GM21717 (cell line): ENCODE measurements at regions not wholly inside any gene's neighbourhood (a gene's known extent, or its start where the extent isn't known, plus 50 kb on each side); places are given as distances from the start of the nearest gene placed in this dataset.

Experiments used
- ATAC-seq: cut with Tn5 transposase; IDR thresholded peaks from one replicate; pipeline ENCODE4 v1.9.1; 2021; ENCODE audit warnings: mild to moderate bottlenecking, moderate library complexity; ENCODE audit not compliant: unreplicated experiment

- ATAC-seq, result no peak
These were observed 2119.8 kb upstream of the CELF4 start for GRCh38 chr18:39685303-39685902.

- ATAC-seq, result no peak
These were observed 2115.5 kb upstream of the CELF4 start for GRCh38 chr18:39681061-39681460.

DNA sequence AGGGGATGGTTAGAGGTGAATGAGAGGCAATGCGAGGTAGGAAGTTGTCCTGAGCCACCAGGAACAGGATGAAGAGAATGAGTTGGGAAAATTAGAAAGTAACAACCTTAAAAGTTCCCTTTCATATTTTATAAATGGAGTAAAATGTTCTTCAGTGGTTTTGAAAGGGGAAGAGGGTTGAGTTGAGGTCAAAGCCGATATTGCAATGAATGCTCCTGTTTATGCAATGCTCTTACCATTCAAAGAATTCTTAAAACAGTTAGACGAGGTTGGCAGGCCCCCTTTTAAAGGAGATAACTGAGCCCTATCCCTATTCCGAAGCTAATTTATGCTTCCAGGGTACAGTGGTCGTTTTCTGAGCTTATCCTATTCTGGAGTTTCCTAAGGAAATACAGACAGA, 2110.3 kb upstream of the CELF4 start:
- ATAC-seq, result no peak

DNA sequence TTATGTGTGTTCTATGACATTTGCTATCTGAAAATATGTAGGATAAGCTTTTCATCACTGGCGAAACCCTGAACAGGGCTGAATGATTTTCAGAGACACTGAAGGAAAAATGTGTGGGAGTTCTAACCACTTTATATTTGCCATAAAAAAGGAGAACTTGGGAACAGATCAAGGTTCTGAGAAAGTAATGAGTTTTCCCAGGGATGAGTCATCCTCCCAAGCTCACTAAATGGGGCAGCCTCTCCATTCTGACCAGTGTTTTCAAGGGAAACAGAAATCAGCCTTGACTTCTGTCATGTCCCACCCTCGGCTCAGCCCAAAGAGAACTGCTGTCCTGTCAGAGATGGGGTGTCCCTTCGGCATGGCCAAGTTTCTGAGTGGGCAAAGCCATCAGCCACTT, 2109.8 kb upstream of the CELF4 start:
- ATAC-seq, result no peak

DNA sequence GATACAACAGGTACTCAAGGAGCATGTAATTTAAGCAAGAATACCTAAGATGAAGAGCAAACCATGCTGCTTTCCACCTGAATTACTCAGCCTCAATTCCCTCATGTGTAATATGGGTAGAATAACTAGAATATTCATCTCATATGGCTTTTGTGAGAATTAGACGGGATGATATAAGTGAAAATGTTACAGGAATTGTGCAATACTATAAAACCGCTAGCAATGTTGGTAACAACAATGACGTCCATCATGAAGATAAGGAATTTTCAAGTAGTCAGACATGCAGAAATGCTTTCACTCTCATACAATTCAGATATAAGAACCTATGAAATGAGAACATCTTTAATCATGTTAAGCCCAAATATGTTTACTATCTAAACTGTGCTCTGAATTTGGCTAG, 2106.6 kb upstream of the CELF4 start:
- no peak for ATAC-seq

DNA sequence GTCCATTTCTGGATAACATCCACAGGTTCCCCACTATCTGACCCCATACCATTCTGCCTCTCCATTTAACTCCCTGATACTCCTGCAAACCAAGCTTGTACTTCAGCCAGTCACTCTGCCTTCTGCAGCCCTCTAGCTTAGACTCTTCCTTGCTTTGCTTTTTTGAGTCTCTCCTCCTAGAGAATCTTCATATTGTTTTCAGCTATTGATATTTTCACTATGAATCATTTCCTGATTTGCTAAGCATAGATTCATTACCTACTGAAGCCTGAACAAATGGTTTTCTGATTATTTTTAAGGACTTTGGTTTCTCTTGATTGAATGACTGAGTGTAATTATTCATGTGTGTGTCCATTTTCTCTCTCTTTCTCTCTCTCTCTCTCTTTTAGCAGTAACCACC, 2102.3 kb upstream of the CELF4 start:
- ATAC-seq, result no peak

DNA sequence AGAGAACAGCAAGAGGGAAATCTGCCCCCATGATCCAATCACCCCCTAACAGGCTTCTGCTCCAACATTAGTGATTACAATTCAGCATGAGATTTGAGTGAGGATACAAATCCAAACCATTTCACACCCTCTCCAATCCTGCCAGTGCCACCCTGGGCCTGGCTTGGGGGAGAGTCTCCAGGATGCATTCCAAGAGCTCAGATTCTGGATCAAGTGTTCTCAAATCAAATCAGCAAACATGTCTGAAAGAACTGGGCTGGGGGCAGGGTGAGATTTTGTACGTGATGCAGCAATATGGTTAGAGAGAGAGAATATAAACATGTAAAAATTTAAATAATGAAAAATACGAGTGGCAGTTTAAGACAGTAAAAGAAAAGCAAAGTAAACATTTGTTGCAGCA, 2100.9 kb upstream of the CELF4 start:
- ATAC-seq, result no peak

DNA sequence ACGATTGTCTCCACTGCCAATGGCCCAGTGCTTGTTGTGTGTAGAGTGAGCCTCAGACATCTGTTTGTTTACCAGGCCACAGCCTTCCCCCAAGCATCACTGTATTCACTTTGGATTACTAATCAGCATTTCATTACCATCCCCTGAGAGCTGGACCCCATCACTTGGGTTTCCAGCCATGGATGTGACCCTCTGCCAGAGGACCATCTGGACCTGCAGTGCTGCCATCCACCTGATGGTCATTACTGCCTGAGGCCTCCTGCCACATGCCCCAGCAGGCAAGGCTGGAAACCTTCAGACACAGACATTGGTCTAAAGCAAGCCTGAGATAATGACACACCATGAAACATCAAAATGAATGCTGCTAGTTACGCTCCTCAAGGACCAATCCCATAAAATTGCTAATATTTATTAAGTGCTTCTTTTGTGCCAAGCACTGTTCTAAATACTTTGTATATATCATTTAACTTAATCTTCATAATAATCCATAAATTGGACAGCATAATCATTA, 2096.3 kb upstream of the CELF4 start:
- no peak for ATAC-seq

GRCh38 chr18:39660141-39660540, 2094.5 kb upstream of the CELF4 start:
- no peak for ATAC-seq

DNA sequence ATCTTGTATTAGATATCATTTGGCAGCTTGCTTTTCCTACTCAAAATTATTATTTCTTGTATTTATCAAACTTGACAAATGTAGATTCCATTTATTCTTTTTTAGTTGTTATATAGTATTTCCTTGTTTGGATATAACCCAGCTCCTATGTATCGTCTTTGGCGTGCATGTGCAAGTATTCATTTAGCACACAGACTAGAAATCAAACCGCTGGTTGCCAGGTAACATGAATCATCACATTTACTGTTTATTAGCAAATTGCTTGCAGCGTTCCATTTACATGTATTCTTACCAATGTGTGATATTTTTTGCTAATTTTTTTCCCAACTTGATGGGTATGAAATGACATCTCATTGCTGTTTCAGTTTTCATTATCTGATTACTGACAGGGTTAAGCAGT, 2089.7 kb upstream of the CELF4 start:
- no peak for ATAC-seq

- no peak for ATAC-seq
These were observed 2087.6 kb upstream of the CELF4 start for GRCh38 chr18:39653221-39653620.

DNA sequence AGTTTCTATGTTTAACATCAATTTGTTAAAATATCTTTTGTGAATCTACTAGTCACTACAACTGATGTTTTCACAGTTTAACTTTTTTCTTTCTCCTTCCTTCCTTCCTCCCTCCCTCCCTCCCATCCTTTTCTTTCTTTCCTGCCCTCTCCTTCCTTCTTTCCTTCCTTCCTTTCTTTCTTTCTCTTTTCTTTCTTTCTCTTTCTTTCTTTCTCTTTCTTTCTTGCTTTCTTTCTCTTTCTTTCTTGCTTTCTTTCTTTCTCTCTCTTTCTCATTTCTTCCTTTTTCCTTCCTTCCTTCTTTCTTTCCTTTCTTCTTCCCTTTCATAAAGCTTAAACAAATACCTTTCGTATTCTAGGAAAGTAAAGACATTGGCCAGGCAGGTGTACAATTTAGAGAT, 2083.0 kb upstream of the CELF4 start:
- no peak for ATAC-seq

DNA sequence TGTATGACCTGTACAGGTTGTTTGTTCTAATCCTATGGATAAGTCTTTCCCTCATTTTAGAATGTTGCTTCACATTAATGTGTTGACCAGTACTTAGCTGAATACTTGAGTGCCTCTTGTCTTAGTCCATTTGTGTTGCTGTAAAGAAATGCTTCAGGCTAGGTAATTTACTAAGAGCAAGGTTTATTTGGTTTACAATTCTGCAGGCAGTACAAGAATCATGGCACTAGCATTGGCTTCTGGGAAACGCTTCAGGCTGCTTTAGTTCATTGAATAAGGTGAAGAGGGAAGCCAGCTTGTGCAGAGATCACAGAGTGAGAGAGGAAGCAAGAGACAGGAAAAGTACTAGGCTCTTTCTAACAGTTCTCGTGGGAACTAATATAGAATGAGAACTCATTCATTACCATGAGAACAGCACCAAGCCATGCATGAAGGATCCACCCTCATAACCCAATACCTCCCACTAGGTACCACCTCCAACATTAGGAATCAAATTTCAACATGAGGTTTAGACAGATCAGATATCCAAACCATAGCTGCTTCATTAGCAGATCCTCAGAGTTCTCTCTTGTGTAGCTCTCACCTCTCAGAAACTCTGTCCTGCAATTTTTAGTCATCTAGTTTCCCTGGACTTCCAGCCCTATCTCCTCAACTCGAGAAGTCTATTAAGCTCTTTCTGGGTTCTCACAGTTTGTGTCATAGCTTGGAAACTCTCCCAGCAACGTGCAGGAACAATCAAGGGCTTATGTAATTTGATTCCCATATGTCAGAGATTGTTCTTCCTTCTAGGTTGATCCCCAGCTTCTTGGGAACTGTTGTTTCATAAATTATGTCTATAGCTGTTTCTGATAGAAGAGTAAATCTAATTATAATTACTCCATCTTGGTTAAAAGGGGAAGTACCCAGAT, 2082.3 kb upstream of the CELF4 start:
- no peak for ATAC-seq

DNA sequence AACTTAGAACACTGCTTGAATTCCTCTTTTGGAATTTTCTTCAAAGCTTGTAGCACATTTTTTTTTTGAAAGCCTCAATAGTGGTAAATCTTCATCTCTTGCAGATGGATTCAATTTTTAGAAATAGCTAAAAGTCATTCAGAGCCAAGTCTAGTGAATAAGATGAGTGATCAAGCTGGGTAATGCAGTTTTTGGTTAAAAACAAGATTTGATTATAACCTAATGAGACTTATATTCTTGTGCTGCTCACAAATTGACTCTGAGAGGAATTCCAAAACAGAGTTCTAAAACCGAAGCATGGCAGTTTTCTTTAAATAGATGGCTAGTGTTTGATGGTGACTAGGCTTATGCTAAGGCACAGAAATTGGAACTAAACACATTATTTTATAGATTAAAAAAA, 2072.6 kb upstream of the CELF4 start:
- no peak for ATAC-seq

DNA sequence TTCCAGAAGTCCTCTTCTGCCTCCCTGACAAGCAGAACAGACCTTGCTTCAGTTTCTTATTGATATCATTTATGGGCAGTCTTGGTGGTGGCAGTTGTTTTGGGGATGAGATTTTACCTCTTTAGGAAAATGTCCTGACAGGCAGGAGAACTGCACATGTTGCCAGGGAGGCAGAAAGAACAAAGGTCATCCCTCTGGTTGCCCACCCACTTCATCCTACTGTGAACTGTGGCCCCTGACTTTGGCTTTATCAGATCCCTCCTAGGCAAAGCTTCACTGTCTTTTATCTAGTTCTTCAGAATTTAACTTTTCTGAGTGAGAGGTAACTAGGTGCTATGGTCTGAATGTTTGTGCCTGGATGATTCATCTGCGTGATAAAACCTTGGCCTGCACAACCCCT, 2071.3 kb upstream of the CELF4 start:
- ATAC-seq, result no peak

DNA sequence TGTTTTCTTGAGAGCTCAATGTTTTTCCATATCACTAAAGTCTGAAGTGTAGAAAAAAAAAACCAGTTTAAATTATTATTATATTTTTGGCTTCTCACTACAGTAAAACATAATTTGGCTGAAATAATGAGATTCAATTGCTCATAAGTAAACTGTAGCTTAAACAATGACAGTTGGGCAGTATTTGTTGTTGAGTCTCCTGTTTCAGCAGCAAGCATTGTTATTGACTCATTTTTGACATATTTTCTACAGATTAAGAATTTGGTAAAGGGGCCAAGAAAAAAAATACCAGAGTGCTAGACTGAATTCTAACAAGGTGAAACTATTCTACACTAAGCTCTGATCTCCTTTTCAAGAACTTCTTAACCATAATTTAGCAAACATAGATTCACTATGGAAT, 2070.4 kb upstream of the CELF4 start:
- ATAC-seq, result no peak

- ATAC-seq, result no peak
These were observed 2069.6 kb upstream of the CELF4 start for GRCh38 chr18:39635192-39635591.

- ATAC-seq, result no peak
These were observed 2062.3 kb upstream of the CELF4 start for GRCh38 chr18:39627936-39628335.

- no peak for ATAC-seq
These were observed 2059.4 kb upstream of the CELF4 start for GRCh38 chr18:39624961-39625360.

- ATAC-seq, result no peak
These were observed 2056.8 kb upstream of the CELF4 start for GRCh38 chr18:39622431-39622830.

DNA sequence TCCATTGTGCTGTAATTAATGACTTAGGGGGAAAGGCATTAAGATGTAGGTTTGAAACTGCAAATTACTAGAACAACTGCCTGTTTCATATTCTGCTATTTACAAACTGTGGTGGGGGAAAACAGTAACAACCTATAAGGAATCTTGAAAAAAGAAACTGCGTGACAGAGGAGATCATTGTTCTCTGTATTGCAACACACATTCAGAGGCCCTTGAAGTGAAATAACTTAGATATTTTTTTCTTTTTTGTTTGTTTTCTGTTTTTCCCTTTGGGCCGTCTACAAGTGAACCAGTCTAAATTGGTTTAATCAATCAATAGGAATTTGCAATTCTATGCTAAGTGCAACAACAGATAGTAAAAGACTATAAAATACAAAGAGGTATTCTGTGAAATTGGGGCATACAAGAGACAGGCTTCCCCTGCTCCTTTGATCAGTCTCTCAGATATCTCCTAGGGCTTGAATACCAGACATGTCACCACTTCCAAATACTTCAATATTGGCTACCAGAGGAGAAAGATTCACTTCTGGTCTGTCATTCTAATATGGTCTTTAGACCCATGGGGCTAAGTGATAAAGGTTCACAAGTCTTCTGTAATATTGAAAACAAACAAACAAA, 2055.1 kb upstream of the CELF4 start:
- ATAC-seq, result no peak
